ENCODE measurements at regions not wholly inside any gene's neighbourhood (a gene's known extent, or its start where the extent isn't known, plus 50 kb on each side); places are given as distances from the start of the nearest gene placed in this dataset.
"Not testable (repeated sequence)": the region's sequence is repeated elsewhere in the genome, so short reads cannot be mapped to it uniquely, and the experiment has no call there.

GRCh38 chr5:177941386-177941785 is 54.7 kb downstream of the PROP1 start:
- DNase-seq (ENCODE audit: low read depth, low spot score); in situ Hi-C loops (cut with HindIII; ENCODE audit: low pct_unique_long_range_greater_than_20kb, low sequenced_read_pairs): not testable (repeated sequence)

GRCh38 chr5:177939246-177940171 is 56.5 kb downstream of the PROP1 start:
- in situ Hi-C loops (cut with HindIII; ENCODE audit: low pct_unique_long_range_greater_than_20kb, low sequenced_read_pairs); DNase-seq (ENCODE audit: low read depth, low spot score): not testable (repeated sequence)

GRCh38 chr5:177938767-177939166 is 57.3 kb downstream of the PROP1 start:
- in situ Hi-C loops (cut with HindIII; ENCODE audit: low pct_unique_long_range_greater_than_20kb, low sequenced_read_pairs), result not testable (repeated sequence)

DNA sequence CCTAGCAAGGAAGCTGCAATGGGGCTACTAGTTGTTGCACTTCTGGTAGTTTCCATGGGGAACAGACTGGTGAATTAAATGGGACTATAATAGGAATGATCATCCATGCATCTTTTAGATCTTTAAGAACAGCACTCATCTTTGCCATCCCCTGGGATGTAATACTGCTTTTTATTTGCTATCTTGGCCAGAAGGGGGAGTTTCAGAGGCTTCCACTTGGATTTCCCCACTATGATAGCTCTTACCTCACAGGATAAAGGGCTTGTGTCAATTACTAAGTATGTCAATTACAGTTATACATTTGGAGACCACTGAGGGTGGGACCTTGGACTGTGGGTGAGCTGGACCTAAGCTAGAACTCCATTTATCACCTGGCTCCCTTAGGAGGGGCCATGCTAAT is 61.8 kb downstream of the PROP1 start:
- in situ Hi-C loops (cut with HindIII; ENCODE audit: low pct_unique_long_range_greater_than_20kb, low sequenced_read_pairs), result not testable (repeated sequence)
- peak; percentile 17 for DNase-seq (ENCODE audit: low read depth, low spot score)

More at GRCh38 chr5:177938767-177939166, 57.3 kb downstream of the PROP1 start:
- DNase-seq (ENCODE audit: low read depth, low spot score), result not testable (repeated sequence)

- in situ Hi-C loops (cut with HindIII; ENCODE audit: low pct_unique_long_range_greater_than_20kb, low sequenced_read_pairs); DNase-seq (ENCODE audit: low read depth, low spot score): not testable (repeated sequence)
Measured at GRCh38 chr5:177930269-177931022, 65.6 kb downstream of the PROP1 start.

DNA sequence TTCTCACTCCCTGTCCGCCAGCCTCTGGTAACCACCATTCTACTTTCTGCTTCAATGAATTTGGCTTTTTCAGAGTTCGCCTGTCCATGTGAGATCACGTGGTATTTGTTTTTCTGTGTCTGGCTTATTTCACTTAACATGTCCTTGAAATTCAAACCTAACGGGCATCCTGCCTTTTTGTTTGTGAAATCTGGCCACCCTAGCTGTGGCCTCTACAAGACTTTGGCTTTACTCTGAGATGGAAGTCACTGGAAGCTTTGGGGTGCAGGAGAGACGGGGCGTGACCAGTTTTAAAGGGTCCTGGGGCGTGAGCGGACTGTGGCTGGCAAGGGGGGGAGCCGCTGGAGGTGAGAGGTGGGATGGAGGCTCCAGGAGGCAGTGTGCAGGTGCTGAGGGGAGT is 66.4 kb downstream of the PROP1 start:
- in situ Hi-C loops (cut with HindIII; ENCODE audit: low pct_unique_long_range_greater_than_20kb, low sequenced_read_pairs), result not testable (repeated sequence)

DNA sequence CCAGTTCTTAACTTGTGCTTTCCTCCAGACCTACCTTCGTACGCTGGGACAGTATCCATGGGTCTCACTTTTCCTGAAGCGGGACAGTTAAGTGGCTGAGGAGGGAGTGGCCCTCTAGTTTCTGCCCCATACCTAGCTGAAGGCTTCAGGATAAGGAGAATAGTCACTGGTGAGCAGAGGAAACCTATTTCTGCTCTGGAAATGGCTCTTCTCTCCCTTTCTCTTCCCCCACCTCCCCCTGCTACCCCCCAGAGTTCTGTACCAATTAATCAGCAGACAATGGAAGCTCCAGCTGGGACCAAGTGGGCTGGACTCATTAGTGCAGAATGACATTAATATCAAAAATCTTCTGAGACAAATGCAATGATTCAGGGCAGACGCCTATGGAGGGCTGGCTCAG is 68.5 kb downstream of the PROP1 start:
- in situ Hi-C loops (cut with HindIII; ENCODE audit: low pct_unique_long_range_greater_than_20kb, low sequenced_read_pairs), result not testable (repeated sequence)

More for the DNA sequence above, 66.4 kb downstream of the PROP1 start:
- DNase-seq (ENCODE audit: low read depth, low spot score), result not testable (repeated sequence)

GRCh38 chr5:177924577-177924976 is 71.5 kb downstream of the PROP1 start:
- in situ Hi-C loops (cut with HindIII; ENCODE audit: low pct_unique_long_range_greater_than_20kb, low sequenced_read_pairs); DNase-seq (ENCODE audit: low read depth, low spot score): not testable (repeated sequence)

More for the DNA sequence above, 68.5 kb downstream of the PROP1 start:
- not testable (repeated sequence) for DNase-seq (ENCODE audit: low read depth, low spot score)

DNA sequence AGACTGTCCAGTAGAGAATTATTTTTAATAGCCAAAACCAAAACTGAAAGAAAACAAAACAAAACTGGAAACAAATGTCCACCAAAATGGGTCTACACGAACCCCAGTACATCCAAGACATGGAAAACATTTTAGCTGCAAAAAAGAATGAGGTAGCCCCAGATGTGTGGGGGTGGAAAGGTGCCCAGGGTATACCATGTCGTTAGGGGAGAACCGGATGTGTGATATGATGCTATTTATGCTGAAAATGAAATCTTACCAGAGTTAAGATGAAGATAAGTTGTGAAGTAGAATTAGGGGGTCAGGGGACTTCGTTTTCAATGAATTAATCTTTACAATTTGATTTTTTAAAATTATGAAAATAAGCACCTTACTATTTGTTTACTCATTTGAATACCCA is 72.2 kb downstream of the PROP1 start:
- in situ Hi-C loops (cut with HindIII; ENCODE audit: low pct_unique_long_range_greater_than_20kb, low sequenced_read_pairs); DNase-seq (ENCODE audit: low read depth, low spot score): not testable (repeated sequence)

GRCh38 chr5:177923189-177923588 is 72.9 kb downstream of the PROP1 start:
- in situ Hi-C loops (cut with HindIII; ENCODE audit: low pct_unique_long_range_greater_than_20kb, low sequenced_read_pairs), result not testable (repeated sequence)

GRCh38 chr5:177909261-177909660 is 86.8 kb downstream of the PROP1 start:
- DNase-seq (ENCODE audit: low read depth, low spot score); in situ Hi-C loops (cut with HindIII; ENCODE audit: low pct_unique_long_range_greater_than_20kb, low sequenced_read_pairs): not testable (repeated sequence)

More at GRCh38 chr5:177923189-177923588, 72.9 kb downstream of the PROP1 start:
- DNase-seq (ENCODE audit: low read depth, low spot score), result not testable (repeated sequence)

- DNase-seq (ENCODE audit: low read depth, low spot score); in situ Hi-C loops (cut with HindIII; ENCODE audit: low pct_unique_long_range_greater_than_20kb, low sequenced_read_pairs): not testable (repeated sequence)
Measured at GRCh38 chr5:177902806-177903205, 93.2 kb downstream of the PROP1 start.

DNA sequence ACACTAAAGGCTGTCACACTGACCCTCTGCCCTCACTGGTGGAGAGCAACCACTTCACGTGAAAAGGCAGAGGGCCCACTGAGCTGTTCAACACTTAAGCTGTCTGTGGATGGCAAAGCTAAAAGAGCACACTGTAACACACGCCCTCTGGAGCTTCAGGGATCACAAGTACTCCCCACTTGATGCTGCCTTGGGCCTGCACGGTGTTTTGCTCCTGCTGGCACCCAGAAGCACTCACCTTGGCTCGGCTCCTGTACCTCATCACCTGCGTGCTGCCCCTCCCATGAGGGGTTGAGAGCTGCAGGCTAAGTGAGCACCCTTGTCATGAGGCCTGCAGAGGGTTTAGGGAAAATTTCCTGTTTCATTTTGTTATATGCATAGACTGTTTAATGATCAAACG is 96.0 kb downstream of the PROP1 start:
- in situ Hi-C loops (cut with HindIII; ENCODE audit: low pct_unique_long_range_greater_than_20kb, low sequenced_read_pairs); DNase-seq (ENCODE audit: low read depth, low spot score): not testable (repeated sequence)

DNA sequence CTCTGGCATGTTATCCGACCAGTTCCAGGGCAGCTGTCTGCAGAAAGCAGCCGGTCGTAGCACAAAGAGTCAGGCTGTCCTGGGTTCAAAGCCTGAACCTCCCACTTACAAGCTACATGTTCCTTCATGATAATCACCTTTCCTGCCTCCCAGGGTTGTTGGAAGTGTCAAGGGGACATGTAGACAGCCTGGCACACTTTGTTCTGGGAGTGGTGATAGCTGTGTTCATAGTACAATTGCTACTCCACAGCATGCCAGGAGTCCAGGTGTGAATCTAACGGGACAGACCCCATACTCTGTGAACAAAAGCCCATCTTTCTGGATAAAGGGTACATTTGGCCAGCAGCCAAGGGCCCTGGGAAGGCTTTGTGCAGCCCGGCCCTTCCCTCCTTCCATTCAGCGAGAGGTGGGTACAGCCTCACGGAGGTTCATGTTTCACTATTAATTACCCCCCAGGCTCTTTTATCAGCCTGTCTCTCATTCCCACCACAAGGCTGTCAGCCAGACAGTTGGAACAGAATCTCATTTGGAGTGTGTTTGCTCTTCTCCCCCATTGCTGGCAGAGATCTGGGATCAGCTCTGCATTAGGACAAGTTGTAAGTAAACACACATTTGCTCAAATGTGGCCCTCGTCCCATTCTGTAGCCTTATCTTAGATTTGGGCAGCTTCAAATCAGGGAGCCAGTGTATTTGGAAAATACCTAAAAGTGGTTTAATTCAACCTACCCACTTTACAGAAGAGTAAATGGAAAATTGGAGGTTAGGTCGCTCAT is 101.2 kb downstream of the PROP1 start:
- in situ Hi-C loops (cut with HindIII; ENCODE audit: low pct_unique_long_range_greater_than_20kb, low sequenced_read_pairs); DNase-seq (ENCODE audit: low read depth, low spot score): not testable (repeated sequence)

- DNase-seq (ENCODE audit: low read depth, low spot score); in situ Hi-C loops (cut with HindIII; ENCODE audit: low pct_unique_long_range_greater_than_20kb, low sequenced_read_pairs): not testable (repeated sequence)
Measured at GRCh38 chr5:177892357-177892665, 103.7 kb downstream of the PROP1 start.

DNA sequence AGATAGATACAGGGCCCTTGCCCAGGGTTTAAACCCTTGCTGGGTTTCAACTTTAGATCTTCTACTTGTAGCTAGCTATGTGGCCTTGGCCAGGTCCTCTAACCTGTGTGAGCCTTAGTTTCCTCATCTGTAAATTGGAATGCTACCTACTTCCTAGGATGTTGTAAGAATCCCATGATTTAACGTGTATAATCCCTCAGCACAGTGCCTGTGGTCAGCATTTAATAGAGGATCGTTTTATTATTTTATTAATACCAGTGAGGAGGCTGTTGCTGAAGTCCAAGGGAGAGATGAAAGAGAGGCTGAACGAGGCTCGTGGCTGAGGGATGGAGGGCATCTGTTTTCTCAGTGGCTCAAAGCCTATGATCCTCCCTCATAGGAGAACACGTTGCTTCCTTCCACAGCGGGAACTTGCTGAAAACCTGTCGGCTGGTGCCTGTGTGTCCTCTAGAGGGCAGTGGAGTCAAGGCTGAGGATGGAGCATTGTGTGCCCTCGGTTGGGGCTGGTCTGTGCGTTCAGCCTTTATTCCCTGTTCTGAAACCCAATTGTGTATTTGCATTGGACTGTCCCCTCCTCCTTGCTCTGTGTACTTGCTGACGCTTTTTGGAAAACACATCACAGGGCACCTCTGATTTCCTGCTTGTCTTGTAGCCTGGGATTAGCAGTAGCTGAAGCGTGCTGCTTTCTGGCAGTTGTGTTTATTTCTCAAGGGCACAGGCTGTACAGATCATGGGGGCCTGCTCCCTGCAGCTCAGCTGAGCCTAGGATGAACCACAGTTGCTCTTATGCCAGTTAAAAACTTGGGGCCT is 104.3 kb downstream of the PROP1 start:
- in situ Hi-C loops (cut with HindIII; ENCODE audit: low pct_unique_long_range_greater_than_20kb, low sequenced_read_pairs); DNase-seq (ENCODE audit: low read depth, low spot score): not testable (repeated sequence)

GRCh38 chr5:177883295-177883694 is 100.6 kb upstream of the FAM153A start:
- in situ Hi-C loops (cut with HindIII; ENCODE audit: low pct_unique_long_range_greater_than_20kb, low sequenced_read_pairs), result not testable (repeated sequence)

More at GRCh38 chr5:177883295-177883694, 100.6 kb upstream of the FAM153A start:
- DNase-seq (ENCODE audit: low read depth, low spot score), result not testable (repeated sequence)

Measured in SK-MEL-5 (cell line).